ENCODE measurements at regions not wholly inside any gene's neighbourhood (a gene's known extent, or its start where the extent isn't known, plus 50 kb on each side); places are given as distances from the start of the nearest gene placed in this dataset.

GRCh38 chr13:39282400-39282972 lies 244.2 kb downstream of the NHLRC3 start:
- DNase-seq (ENCODE audit: low read depth in 6 of 9, low spot score in 9 of 9), result no peak
- Histone ChIP-seq H3K4me3 (ENCODE audit: low read length in 2 of 2) (no peak overlapping the region), H3K36me3 (ENCODE audit: control insufficient read depth in 2 of 2, insufficient read depth in 2 of 2, low read length in 1 of 2) (no peaks in the 10 kb centered on the region), H3K4me1 (ENCODE audit: control insufficient read depth in 2 of 2, insufficient read depth in 2 of 2, low read length in 2 of 2) (no peaks in the 10 kb centered on the region), H3K9me3 (ENCODE audit: control insufficient read depth in 2 of 2, insufficient read depth in 1 of 2, low read length in 1 of 2) (no peaks in the 10 kb centered on the region), H3K27ac (ENCODE audit: low read depth in 1 of 2, low read length in 1 of 2) (no peak overlapping the region), H3K27me3 (ENCODE audit: control insufficient read depth in 2 of 2, insufficient read depth in 1 of 2, low read length in 1 of 2) (no peaks in the 10 kb centered on the region)
- 67% methylated on average over 4 of the region's 4 CpGs for WGBS

DNA sequence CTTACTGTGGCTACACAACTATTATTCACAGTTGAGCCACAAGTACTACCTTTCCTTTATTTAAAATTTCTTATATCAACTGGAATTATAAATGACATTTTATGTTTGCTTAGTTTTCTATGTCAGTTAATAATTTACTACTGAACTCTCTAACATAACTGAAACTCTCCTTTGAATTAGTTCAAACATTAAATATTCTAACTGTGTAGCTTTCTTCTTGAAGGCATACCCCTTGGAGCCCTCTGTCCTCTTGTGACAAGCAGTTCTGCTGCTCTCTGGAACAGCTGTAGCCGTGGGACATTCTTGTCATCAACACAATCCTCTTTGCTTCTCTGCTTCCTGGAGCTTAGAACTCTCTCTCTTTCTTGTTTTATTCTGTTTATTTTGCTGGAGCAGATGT lies 244.8 kb downstream of the NHLRC3 start:
- DNase-seq (ENCODE audit: low read depth in 6 of 9, low spot score in 9 of 9), result no peak
- no peak overlapping the region for H3K27ac ChIP-seq (ENCODE audit: low read depth in 1 of 2, low read length in 1 of 2)
- WGBS, result 95% methylated on average over 1 of the region's 1 CpG
- no peaks in the 10 kb centered on the region for H3K9me3 ChIP-seq (ENCODE audit: control insufficient read depth in 2 of 2, insufficient read depth in 1 of 2, low read length in 1 of 2)
- H3K36me3 ChIP-seq (ENCODE audit: control insufficient read depth in 2 of 2, insufficient read depth in 2 of 2, low read length in 1 of 2), result no peaks in the 10 kb centered on the region
- H3K4me1 ChIP-seq (ENCODE audit: control insufficient read depth in 2 of 2, insufficient read depth in 2 of 2, low read length in 2 of 2), result no peaks in the 10 kb centered on the region
- no peaks in the 10 kb centered on the region for H3K27me3 ChIP-seq (ENCODE audit: control insufficient read depth in 2 of 2, insufficient read depth in 1 of 2, low read length in 1 of 2)
- no peak overlapping the region for H3K4me3 ChIP-seq (ENCODE audit: low read length in 2 of 2)

DNA sequence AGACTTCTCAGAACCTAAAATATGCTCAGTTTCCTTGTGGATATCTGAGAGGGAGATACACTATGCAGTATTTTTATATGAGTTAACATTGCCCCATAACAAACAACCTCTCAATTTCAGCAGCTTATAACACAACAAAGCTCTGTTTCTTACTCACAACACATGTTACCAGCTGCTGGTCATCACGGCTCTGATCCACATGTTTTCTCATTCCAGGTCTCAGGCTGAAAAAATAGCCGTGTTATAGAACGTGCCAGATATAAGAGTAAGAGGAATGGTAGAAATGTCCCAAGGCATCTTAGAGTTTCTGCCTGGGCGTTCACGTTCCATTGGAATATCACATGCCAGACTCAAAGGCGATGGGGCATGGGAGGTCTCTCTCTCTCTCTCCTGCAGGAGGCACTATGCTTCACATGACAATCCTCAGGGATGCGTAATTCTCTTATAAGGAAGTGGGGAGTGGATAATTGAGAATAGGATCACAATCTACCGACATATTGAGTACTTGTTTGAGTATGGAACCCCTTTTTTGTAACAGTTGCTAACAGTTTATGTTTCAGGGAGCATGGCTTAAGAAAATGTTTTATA lies 246.6 kb downstream of the NHLRC3 start:
- no peak overlapping the region for H3K27ac ChIP-seq (ENCODE audit: low read depth in 1 of 2, low read length in 1 of 2)
- WGBS, result 94% methylated on average over 8 of the region's 8 CpGs
- H3K4me1 ChIP-seq (ENCODE audit: control insufficient read depth in 2 of 2, insufficient read depth in 2 of 2, low read length in 2 of 2), result no peaks in the 10 kb centered on the region
- H3K36me3 ChIP-seq (ENCODE audit: control insufficient read depth in 2 of 2, insufficient read depth in 2 of 2, low read length in 1 of 2), result no peaks in the 10 kb centered on the region
- H3K27me3 ChIP-seq (ENCODE audit: control insufficient read depth in 2 of 2, insufficient read depth in 1 of 2, low read length in 1 of 2), result no peaks in the 10 kb centered on the region
- H3K4me3 ChIP-seq (ENCODE audit: low read length in 2 of 2), result no peak overlapping the region
- no peaks in the 10 kb centered on the region for H3K9me3 ChIP-seq (ENCODE audit: control insufficient read depth in 2 of 2, insufficient read depth in 1 of 2, low read length in 1 of 2)
- DNase-seq (ENCODE audit: low read depth in 6 of 9, low spot score in 9 of 9), result no peak
